GM21390 (cell line): ENCODE measurements at regions not wholly inside any gene's neighbourhood (a gene's known extent, or its start where the extent isn't known, plus 50 kb on each side); places are given as distances from the start of the nearest gene placed in this dataset.

Experiments
- ATAC-seq: cut with Tn5 transposase; IDR thresholded peaks from one replicate; pipeline ENCODE4 v1.9.1; 2021; ENCODE audit not compliant: unreplicated experiment

DNA sequence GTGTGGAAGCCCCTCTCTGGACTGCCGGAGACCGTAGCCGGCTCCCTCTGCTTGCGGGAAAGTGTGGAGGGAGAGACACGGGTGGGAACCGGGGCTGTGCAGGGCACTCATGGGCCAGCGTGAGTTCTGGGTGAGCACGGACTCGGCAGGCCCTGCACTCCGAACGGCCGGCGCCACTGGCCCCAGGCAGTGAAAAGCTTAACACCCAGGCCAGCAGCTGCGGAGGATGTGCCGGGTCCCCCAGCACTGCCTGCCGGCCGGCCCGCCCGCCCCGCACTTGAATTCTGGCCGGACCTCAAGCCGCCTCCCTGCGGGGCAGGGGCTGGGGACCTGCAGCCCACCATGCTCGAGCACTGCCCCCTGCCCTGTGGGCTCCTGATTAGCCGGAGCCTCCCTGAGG is 147.0 kb downstream of the FGF9 start:
- ATAC-seq, result no peak

DNA sequence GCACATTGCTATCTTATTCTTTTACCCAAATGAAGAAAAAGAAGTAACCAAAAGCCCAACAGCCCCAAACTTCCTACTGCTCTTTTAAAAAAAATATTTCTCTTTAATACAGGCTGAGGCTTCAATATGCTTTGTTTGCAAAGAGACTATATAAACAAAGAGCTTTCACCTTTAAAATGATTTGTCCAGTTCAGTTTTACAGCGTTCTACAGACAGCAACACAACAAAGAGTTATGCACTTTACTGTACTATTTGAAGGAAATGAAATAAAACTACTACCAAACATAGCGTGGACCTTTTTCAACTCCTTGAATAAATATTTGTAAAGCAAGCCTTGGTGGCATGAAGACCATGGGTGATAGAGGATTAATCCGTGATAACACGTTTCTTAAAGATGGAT is 151.2 kb downstream of the FGF9 start:
- ATAC-seq, result no peak

DNA sequence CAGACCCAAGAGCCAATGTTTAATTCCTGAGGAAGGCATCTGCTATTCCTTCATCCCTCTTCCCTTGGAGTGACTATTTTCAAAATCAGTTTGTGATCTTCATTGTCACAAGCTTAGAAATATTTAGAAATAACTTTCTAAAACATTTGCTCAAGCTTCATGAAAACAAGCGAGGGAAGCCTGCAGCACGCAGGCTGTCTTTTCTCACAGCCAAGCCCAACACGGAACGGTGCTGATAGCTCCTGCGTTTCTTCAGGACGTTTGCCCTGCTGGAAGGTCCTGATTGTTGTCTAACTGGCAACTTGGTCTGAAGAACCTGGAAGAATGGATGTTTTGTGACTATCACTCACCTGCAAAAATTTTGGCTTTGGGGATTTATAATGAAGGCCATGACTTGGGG is 152.5 kb downstream of the FGF9 start:
- no peak for ATAC-seq

DNA sequence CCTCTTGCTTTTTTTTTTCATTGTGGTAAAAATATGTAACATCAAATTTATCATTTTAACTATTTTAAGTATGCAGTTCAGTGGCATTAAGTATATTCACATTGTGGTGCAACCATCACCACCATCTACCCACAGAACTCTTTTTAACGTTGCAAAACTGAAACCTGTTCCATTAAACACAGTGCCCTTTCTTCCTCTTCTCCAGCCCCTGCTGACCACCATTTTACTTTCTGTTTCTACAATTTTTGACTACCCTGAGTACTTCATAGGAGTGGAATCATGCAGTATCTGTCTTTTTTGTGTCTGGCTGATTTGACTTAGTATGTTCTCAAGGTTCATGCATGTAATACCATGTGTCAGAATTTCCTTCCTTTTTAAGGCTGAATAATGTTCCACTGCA is 153.1 kb downstream of the FGF9 start:
- ATAC-seq, result no peak

DNA sequence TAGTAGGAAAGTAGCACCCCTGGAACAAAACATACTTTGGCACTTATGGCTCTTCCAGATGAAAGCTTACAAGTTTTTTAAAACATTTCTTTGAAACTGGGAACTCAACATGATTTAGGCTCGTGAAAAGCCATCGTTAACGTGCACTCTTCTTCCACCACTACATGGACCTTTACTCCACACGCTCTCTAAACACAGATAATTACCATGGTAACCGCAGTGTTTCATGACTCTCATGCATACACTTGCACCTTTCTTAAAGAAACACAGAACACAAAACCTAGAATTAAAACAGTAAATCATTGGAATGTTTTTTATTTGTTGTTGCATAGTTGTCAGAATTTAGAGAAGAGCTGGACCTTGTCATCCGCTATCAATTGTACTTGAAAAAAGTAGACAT is 154.3 kb downstream of the FGF9 start:
- ATAC-seq, result no peak

DNA sequence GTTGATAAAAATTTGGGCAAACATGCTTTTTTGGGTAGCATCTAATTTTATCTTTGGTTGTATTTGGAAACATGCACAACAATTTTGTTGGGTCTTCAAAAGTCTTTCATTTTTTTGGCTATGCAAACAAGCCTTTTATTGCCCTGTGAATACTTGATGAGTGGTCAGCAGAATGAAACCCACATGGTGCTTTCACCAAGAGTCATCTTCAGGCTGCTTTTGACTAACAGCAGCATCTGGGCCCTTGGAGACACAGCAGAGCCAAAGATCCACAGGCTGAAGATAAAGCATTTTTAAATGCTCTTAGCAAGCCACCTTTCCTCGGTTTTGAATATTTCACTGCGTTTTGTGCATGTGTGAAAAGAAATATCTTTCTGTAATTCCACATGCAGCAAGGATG is 154.9 kb downstream of the FGF9 start:
- no peak for ATAC-seq

DNA sequence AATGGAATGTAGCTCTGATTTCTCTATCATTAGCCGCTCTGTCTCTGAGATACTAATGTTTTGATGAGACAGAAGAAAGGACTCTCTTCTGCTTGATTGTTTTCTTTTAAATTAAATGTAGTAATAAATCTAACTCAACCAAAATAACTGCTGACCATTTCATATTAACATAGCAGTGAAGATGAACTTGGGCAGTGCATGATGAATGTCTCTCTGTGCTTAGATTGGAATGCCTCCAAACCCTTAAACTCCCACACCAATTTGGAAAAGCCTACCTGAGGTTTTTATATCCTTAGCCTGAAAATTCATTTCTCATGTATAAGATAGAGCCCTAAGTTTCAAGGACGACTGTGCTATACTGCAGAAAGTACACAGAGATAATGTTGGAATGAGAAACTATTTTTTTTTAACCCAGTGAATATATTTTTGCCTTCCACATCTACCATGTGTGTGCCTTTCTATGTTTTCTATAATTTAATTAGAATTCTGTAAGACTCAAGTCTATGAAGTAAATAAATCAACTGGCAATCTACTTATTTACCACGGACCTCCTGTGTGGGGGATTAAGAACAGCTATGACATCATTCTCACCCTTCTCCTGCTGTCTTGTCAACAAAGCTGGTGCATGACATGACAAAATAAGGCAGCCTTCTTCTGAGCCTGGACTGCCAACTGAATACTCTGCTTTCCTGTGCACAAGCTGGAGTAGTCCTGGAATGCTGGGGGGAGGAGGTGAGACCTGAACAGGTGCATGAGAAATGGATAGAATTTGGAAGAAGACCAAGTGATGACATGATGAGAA is 155.5 kb downstream of the FGF9 start:
- no peak for ATAC-seq

DNA sequence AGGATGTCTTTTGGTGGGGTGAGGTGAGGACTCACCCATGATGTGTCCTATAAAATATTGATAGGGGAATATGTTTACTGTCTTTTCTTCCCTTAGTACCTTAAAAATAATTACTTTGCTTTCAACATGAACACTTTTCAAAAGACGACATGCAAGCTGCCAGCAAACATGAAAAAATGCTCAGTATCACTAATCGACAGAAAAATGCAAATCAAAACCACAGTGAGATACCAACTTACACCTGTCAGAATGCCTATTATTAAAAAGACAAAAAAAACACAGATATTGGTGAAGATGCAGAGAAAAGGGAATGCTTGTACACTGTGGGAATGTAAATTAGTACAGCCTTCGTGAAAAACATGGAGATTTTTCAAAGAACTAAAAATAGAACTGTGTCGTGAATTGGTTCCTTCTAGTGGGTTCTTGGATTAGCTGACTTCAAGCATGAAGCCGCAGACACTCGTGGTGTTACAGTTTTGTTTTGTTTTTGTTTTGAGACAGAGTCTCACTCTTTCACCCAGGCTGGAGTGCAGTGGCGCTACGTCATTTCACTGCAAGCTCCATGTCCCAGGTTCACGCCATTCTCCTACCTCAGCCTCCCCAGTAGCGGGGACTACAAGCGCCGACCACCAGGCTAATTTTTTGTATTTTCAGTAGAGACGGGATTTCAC is 160.9 kb downstream of the FGF9 start:
- ATAC-seq, result no peak

DNA sequence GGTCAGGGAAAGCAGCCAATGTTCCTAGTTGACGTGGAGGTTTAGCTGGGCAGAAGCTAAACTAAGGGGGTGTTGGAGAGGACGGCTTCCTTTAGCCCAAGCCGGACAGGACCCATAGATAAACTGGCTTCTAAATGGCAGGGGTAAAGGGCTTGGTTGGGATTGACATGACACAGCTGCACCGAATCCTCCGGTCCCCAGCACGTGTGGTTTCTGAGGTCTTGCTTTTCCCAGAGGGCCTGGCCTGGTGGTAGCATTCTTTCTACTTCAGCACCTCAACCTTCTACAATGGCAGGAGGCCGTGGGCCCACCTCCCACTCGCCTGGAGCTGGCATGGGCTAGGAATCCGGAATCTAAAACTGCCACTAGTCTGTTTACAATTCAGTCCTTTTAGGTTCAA is 163.0 kb downstream of the FGF9 start:
- ATAC-seq, result no peak

DNA sequence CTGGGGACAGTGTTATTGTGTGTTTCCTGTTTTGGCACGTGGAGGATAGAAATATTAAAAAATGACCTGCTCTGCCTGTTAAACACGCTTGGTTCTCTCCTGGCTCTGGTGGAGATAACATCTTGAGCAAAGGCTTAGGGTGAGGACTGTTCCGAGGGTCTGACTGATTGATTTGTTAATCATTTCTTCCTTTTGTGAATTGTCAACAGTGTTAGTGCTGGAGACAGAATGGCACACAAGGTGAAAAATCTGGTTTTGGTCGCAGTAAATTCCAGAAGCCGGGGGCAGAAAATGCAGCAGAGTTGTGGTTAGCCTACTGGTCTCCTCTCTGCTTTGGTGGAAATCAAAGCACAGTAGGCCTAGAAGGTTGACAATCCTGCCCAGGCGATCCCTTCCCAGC is 163.6 kb downstream of the FGF9 start:
- ATAC-seq, result no peak

DNA sequence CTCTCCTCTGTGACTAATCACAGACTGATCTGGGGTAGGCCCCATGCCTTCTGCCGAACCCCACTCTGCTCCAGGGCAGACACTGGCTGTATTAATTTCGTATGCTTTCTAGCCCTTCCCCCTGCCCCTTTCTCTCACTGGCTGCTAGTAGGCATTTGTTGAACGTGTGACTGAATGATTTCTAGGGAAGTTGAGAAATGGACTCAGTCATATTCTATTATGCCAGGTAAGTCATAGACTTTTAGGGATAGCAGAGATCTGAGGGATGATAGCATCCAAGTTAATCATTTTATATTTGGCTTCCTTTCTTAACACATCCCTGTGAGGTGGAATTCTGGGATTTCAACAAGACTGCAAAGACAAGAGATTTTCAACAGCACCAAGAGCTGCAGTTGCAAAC is 166.4 kb downstream of the FGF9 start:
- ATAC-seq, result no peak

DNA sequence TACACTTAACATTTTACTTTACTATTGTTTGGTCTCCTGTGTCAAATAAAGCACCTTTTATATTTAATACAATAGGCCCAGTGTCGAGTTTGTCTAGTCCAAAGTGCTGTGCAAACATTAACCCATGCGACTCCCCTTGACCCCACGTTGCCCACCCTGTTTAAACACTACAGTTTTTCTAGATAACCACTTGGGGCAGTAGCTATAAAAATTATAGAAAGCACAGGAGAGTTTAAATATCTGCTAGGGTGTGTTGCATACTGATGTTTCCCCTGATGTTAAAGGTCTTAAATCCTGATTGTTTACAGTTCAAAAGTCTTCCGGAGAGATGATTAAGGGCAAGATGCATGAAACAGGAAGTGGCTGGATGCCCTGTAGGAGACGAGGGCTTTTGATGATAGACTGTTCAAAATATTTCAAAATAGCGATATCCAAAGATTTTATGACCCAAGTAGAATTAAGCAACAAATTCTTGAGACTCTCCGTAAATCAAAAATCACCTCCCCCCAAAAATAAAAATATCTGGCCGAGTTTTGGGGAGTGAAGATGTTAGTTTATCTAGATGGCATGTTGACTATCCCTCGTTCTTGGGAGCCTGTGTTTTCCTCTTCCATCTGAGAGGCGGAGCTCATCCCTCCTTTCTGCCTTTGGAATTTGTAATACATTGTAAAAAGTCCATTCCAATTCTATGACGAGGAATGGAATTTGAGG is 167.1 kb downstream of the FGF9 start:
- no peak for ATAC-seq

DNA sequence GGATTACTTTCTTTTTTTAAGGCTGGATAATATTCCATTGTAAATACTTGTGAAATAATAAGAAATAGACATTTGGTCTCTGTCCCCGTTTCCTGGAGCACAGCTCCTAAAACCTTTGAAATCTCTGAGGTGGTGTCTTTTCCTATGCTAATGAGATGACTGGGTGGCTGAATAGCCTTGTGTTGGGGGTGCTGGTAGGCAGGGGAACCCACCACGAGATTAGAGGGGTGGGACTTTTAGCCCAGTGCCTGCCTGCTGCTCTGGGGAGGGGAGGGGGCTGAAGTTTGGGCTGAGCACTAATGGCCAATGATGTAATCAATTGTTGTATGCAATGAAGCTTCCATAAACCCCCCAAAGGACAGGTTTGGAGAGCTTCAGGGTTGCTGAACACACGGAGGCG is 175.7 kb downstream of the FGF9 start:
- ATAC-seq, result no peak

DNA sequence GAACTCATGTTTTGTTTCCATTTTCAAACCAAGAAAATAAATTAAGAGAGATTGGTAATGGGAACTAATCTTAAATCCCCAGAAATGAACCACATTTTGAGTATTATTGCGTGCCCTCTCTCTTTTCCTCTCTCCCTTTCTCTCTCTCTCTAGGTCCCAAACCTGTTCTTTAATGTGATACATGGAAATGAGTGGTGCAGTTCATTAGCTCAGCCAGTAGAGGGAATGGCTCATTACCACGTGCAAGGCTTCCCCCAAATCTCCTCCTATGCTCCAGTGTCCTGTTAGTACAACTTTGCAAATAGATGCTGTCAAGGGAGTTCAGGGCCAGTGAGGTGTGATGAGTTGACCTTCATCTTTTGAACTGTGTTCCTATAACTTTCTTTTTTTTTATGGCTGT is 178.4 kb downstream of the FGF9 start:
- ATAC-seq, result peak; percentile 87

DNA sequence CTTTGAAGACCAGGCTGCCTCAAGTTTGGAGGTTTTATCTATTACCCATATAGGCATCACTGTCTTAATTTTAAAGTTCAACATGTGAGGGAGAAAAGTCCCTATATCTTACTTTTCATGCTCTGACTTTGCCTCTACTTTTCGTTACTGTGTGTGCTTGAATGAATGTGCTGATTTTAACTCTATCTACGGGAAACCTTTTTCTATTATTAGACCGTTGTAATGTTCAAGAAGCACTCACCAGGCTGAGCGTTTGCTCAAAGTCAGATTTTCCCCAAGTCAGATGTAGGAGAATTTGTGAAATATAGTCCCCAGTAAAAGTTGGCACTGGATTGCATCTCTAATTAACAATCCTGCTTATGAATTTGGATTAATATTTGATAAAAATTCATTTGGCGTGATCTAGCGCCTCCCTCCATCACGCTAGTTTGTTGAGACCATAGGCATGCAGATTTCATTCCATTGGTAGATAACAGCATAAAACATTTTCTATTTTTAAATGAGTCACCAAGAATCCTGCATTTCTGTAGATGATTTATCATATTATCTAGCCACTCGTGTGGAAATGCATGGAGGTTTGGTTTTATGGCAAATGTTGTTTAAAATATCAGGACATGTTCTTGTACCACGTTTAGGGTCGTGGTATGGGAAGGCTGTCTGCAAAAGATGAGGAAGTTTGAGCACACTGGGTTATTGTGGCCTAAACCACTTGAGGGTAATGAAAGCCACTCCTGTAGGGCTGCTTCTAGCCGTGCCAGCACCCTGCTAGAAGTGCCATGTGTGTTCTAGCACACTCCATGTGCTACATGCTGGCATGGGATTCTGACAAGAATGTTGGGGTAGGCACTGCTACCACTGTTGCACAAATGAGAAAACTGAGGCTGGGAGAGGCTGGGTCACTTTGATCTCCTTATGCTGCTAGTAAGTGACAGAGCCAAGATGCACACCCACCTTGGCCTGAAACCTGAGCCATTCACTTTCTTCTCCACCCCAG is 179.4 kb downstream of the FGF9 start:
- no peak for ATAC-seq

DNA sequence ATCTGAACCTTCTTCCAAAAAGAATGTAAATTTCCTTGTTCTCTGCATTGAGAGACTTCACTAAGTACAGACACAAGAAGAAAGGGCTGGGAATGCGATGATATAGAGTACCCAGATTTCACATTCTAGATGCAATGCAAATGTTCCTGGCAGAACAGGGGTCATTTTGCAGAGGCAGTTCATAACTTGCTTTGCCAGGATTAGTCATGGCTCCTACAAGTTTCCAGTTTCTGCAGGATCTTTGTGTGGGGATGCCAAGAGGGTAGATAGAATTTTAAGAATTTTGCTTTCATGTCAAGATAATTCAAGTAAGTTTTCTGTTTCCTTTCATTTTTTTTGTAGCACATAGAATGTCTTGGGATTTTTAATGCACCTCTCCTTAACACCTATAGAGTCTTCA is 181.2 kb downstream of the FGF9 start:
- ATAC-seq, result no peak

DNA sequence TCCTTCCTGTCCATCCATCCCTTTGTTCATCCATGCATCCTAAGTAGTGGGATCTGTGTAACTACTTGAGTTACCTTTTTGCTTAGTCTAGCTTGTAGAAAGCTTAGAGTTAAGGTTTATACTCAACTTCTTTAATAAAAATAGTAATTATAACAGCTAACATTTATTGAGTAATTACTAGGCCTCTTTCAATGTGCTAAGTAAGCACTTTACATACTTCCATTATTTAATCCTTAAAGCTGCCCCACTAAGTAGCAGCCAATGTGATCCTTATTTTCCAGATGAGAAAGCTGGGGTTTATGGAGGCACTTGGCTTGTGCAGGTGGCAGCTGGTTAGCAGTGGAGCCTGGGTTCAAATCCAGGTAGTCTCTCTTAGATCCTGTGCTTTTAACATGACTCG is 182.9 kb downstream of the FGF9 start:
- ATAC-seq, result no peak

DNA sequence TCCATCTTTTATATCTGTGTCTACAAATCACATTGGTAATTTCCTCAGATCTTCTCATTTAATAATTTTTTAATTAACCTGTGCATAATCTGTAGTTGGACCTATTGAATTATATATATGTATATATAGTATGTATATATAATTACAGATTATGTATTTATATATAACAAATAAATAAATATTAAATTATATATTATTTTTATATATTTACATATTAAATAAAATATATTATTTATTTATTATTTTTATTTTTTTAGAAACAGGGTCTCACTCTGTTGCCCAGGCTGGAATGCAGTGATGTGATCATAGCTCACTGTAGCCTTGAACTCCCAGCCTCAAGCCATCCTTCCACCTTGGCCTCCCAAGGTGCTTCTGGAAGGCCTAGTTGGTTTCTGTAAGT is 197.9 kb downstream of the FGF9 start:
- no peak for ATAC-seq

DNA sequence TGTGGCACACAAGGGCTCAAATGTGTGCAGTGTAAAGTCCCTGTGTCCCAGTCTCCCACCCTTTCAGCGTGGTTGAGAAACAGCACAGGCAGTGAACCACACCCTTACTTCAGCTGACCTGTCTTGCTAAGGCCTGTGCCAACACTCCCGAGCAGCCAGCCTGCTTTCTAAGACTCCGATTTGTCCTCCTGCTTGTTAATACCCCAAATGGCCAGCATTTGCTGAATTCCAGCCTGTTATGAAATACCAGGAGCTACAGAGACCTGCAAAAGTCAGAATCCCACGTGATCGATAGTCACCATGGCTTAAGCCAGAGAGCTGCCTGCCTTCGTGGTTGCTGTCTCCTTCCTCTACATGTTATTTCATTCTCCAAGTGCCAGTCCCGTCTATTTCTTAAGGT is 200.5 kb downstream of the FGF9 start:
- no peak for ATAC-seq

DNA sequence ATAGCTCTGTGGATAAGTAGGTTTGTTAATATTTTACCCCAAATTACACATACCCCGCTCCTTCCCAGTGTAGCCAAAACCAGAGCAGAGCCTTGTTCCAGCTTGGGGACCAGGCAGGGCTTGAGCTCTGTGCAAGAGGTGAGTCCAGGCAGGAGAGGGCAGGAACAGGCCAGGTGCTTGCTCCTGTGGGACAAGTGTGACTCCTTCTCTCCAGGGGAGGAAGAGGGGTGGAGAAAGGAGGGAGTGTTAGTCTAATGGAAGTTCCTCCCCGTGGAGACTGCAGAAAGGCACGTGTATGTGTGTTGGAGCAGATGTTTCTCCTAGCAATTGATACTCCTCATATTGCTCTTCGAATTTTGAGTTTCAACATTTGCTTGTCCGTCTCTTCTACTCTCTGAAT is 201.0 kb downstream of the FGF9 start:
- no peak for ATAC-seq

DNA sequence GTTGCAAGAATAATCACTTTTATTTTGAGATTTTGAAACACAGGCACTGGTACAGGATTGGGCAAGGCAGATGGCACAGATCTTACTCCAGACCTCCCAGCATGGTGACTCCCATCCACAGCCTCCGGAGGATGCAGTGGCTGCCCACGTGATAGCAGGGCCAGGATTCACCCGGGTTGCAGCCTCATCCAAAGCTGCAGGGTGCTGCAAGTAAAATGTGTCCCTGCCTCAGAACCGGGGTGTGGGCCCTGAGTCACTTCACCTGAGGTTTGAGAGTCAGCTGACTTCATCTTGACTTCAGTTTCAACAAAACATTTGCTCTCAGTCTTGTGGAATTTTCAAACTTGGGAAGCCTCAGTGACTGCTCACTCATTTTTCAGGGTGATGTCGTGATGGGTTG is 201.9 kb downstream of the FGF9 start:
- ATAC-seq, result no peak
